HEK293 (cell line): ENCODE measurements at regions not wholly inside any gene's neighbourhood (a gene's known extent, or its start where the extent isn't known, plus 50 kb on each side); places are given as distances from the start of the nearest gene placed in this dataset.

Source experiments
- CTCF ChIA-PET: fragments of 350-600 bp; formaldehyde crosslinking; extraction: SDS; loops from one replicate; lab custom pipeline; 2021; ENCODE audit warnings: antibody characterized with exemption; lab: Yijun Ruan, JAX
- POLR2A ChIA-PET: fragments of 300-600 bp; formaldehyde crosslinking; extraction: SDS; loops from one replicate; lab custom pipeline; 2020; ENCODE audit warnings: antibody characterized with exemption, inconsistent platforms; lab: Yijun Ruan, JAX
- H3K27ac ChIP-seq: fragments of 200-500 bp; sonication (Bioruptor generic); 2 replicates; pipeline ENCODE4 v1.5.1; 2014; ENCODE audit warnings: low read depth, low read length, control low read depth, inconsistent platforms; ENCODE audit errors: extremely low read depth
- H3K36me3 ChIP-seq, 2 experiments: fragments of 200-500 bp in 1 of 2; sonication (Bioruptor generic) in 1 of 2; 1 replicate in 1 of 2; 2 replicates in 1 of 2; pipeline ENCODE4 v1.5.1; 2014 to 2017; ENCODE audit warnings: inconsistent platforms in 2 of 2, low read length in 2 of 2; ENCODE audit not compliant: control insufficient read depth in 2 of 2, insufficient read depth in 1 of 2
- H3K4me1 ChIP-seq: fragments of 200-500 bp; sonication (Bioruptor generic); 2 replicates; pipeline ENCODE4 v1.5.1; 2014; ENCODE audit warnings: mild to moderate bottlenecking, low read length, inconsistent platforms; ENCODE audit not compliant: control insufficient read depth, insufficient read depth
- H3K4me3 ChIP-seq: 2 replicates; pipeline ENCODE4 v1.5.1; 2011; ENCODE audit warnings: low read depth, mild to moderate bottlenecking, control low read depth, low read length, moderate library complexity
- H3K9me3 ChIP-seq: fragments of 200-500 bp; sonication (Bioruptor generic); 2 replicates; pipeline ENCODE4 v1.5.1; 2014; ENCODE audit warnings: low read depth, low read length, inconsistent platforms; ENCODE audit not compliant: control insufficient read depth, insufficient read depth
- AEBP2 ChIP-seq: fragments of 450-650 bp; formaldehyde crosslinking; IDR thresholded peaks from 2 replicates; pipeline ENCODE4 v1.5.1; 2016; ENCODE audit warnings: missing biosample characterization, missing genetic modification characterization, borderline replicate concordance
- CTCF ChIP-seq: fragments of 450-650 bp; formaldehyde crosslinking; IDR thresholded peaks from 2 replicates; pipeline ENCODE4 v1.5.1; 2016; ENCODE audit warnings: missing biosample characterization, missing genetic modification characterization
- GLI2 ChIP-seq: fragments of 450-650 bp; formaldehyde crosslinking; IDR thresholded peaks from 2 replicates; pipeline ENCODE4; 2017; ENCODE audit warnings: missing biosample characterization, missing genetic modification characterization, low read depth, borderline replicate concordance
- GLIS1 ChIP-seq: fragments of 450-650 bp; formaldehyde crosslinking; IDR thresholded peaks from 2 replicates; pipeline ENCODE4 v1.5.1; 2016; ENCODE audit warnings: missing biosample characterization, missing genetic modification characterization
- KLF7 ChIP-seq: fragments of 450-650 bp; formaldehyde crosslinking; IDR thresholded peaks from 2 replicates; pipeline ENCODE4 v1.5.1; 2016; ENCODE audit warnings: missing biosample characterization, missing genetic modification characterization, borderline replicate concordance
- PATZ1 ChIP-seq: fragments of 450-650 bp; formaldehyde crosslinking; IDR thresholded peaks from 2 replicates; pipeline ENCODE4 v1.5.1; 2016; ENCODE audit warnings: missing biosample characterization, missing genetic modification characterization
- PRDM10 ChIP-seq: fragments of 450-650 bp; formaldehyde crosslinking; IDR thresholded peaks from 2 replicates; pipeline ENCODE4 v1.5.1; 2016; ENCODE audit warnings: missing biosample characterization, missing genetic modification characterization
- PRDM4 ChIP-seq: fragments of 450-650 bp; formaldehyde crosslinking; IDR thresholded peaks from 2 replicates; pipeline ENCODE4 v1.5.1; 2017; ENCODE audit warnings: missing biosample characterization, missing genetic modification characterization
- WT1 ChIP-seq: fragments of 450-650 bp; formaldehyde crosslinking; IDR thresholded peaks from 2 replicates; pipeline ENCODE4 v1.5.1; 2016; ENCODE audit warnings: missing biosample characterization, missing genetic modification characterization
- ZBTB8A ChIP-seq: fragments of 450-650 bp; formaldehyde crosslinking; IDR thresholded peaks from 2 replicates; pipeline ENCODE4 v1.5.1; 2016; ENCODE audit warnings: missing biosample characterization, missing genetic modification characterization
- ZNF133 ChIP-seq: fragments of 450-650 bp; formaldehyde crosslinking; IDR thresholded peaks from 2 replicates; pipeline ENCODE4 v1.5.1; 2016; ENCODE audit warnings: missing biosample characterization, missing genetic modification characterization
- ZNF138 ChIP-seq: fragments of 450-650 bp; formaldehyde crosslinking; IDR thresholded peaks from 2 replicates; pipeline ENCODE4 v1.5.1; 2016; ENCODE audit warnings: missing biosample characterization, missing genetic modification characterization, borderline replicate concordance
- ZNF175 ChIP-seq: fragments of 450-650 bp; formaldehyde crosslinking; IDR thresholded peaks from 2 replicates; pipeline ENCODE4 v1.5.1; 2016; ENCODE audit warnings: missing biosample characterization, missing genetic modification characterization
- ZNF311 ChIP-seq: fragments of 450-650 bp; formaldehyde crosslinking; IDR thresholded peaks from 2 replicates; pipeline ENCODE4 v1.5.1; 2017; ENCODE audit warnings: missing biosample characterization, missing genetic modification characterization, borderline replicate concordance
- ZNF335 ChIP-seq: fragments of 450-650 bp; formaldehyde crosslinking; conservative IDR thresholded peaks from 2 replicates; pipeline ENCODE4 v1.5.1; 2016; ENCODE audit warnings: missing biosample characterization, missing genetic modification characterization
- ZNF416 ChIP-seq: fragments of 450-650 bp; formaldehyde crosslinking; IDR thresholded peaks from 2 replicates; pipeline ENCODE4 v1.5.1; 2016; ENCODE audit warnings: missing biosample characterization, missing genetic modification characterization
- ZNF449 ChIP-seq: fragments of 450-650 bp; formaldehyde crosslinking; IDR thresholded peaks from 2 replicates; pipeline ENCODE4 v1.5.1; 2017; ENCODE audit warnings: missing biosample characterization, mild to moderate bottlenecking, missing genetic modification characterization, moderate library complexity
- ZNF580 ChIP-seq: fragments of 450-650 bp; formaldehyde crosslinking; IDR thresholded peaks from 2 replicates; pipeline ENCODE4 v1.5.1; 2016; ENCODE audit warnings: missing biosample characterization, missing genetic modification characterization
- ZNF621 ChIP-seq: fragments of 450-650 bp; formaldehyde crosslinking; IDR thresholded peaks from 2 replicates; pipeline ENCODE4 v1.5.1; 2017; ENCODE audit warnings: missing biosample characterization, missing genetic modification characterization
- ZNF626 ChIP-seq: fragments of 450-650 bp; sonication (Bioruptor Pico); formaldehyde crosslinking; IDR thresholded peaks from 2 replicates; pipeline ENCODE4 v1.5.1; 2018; ENCODE audit warnings: missing biosample characterization, missing genetic modification characterization, inconsistent platforms
- ZNF843 ChIP-seq: fragments of 450-650 bp; formaldehyde crosslinking; IDR thresholded peaks from 2 replicates; pipeline ENCODE4 v1.5.1; 2016; ENCODE audit warnings: missing biosample characterization, missing genetic modification characterization

GRCh38 chr7:24175603-24176002, 108.4 kb upstream of the NPY start:
- Histone ChIP-seq H3K27ac (no peak overlapping the region), H3K36me3 (no peaks in the 10 kb centered on the region), H3K4me3 (no peak overlapping the region), H3K4me1 (no peaks in the 10 kb centered on the region), H3K9me3 (no peaks in the 10 kb centered on the region)
- no peak for TF ChIP-seq CTCF (tag by site-specific recombination)
- no peak for TF ChIP-seq ZNF626
- no peak for TF ChIP-seq ZNF449 (tag by site-specific recombination)
- TF ChIP-seq ZNF416 = no peak
- TF ChIP-seq ZNF621 (tag by site-specific recombination) = no peak
- TF ChIP-seq ZNF138 (tag by site-specific recombination) = no peak
- TF ChIP-seq PRDM4 (tag by site-specific recombination) = no peak
- no peak for TF ChIP-seq ZNF311 (tag by site-specific recombination)
- TF ChIP-seq GLI2 (tag by site-specific recombination) = no peak
- TF ChIP-seq PATZ1 (tag by site-specific recombination) = no peak
- no peak for TF ChIP-seq ZNF843
- no peak for TF ChIP-seq GLIS1
- TF ChIP-seq ZBTB8A (tag by site-specific recombination) = no peak
- no peak for TF ChIP-seq ZNF175 (tag by site-specific recombination)
- TF ChIP-seq WT1 (tag by site-specific recombination) = no peak
- no peak for TF ChIP-seq ZNF580 (tag by site-specific recombination)
- ChIA-PET CTCF (no interaction called here), POLR2A (no interaction called here)

- H3K4me3 ChIP-seq = no peak overlapping the region
- ChIA-PET CTCF (no interaction called here), POLR2A (no interaction called here)
- no peak overlapping the region for H3K27ac ChIP-seq
- no peaks in the 10 kb centered on the region for H3K9me3 ChIP-seq
- H3K36me3 ChIP-seq = no peaks in the 10 kb centered on the region
- H3K4me1 ChIP-seq = no peaks in the 10 kb centered on the region
- TF ChIP-seq ZNF335 (tag by site-specific recombination) (no peak), AEBP2 (tag by site-specific recombination) (no peak), ZBTB8A (tag by site-specific recombination) (no peak), KLF7 (tag by site-specific recombination) (no peak), ZNF133 (tag by site-specific recombination) (no peak), PRDM10 (no peak)
These were observed 105.0 kb upstream of the NPY start for GRCh38 chr7:24178811-24179570.
